ENCODE measurements at regions not wholly inside any gene's neighbourhood (a gene's known extent, or its start where the extent isn't known, plus 50 kb on each side); places are given as distances from the start of the nearest gene placed in this dataset.

GRCh38 chr7:33769930-33770329 lies 135.4 kb upstream of the BMPER start:
- TF ChIP-seq JUN (IDR thresholded peaks at IDR 0.05; ENCODE audit: borderline replicate concordance, low read depth, low read length): no peak
- no peak for TF ChIP-seq JUN (CRISPR knock-in tag; IDR thresholded peaks at IDR 0.05; ENCODE audit: borderline replicate concordance)
- TF ChIP-seq CTCF (IDR thresholded peaks at IDR 0.05 in 2 of 3, conservative IDR thresholded peaks at IDR 0.05 in 1 of 3; ENCODE audit: insufficient read depth in 2 of 3, low read depth in 1 of 3, low read length in 3 of 3): no peak
- TF ChIP-seq, protein P1, sequence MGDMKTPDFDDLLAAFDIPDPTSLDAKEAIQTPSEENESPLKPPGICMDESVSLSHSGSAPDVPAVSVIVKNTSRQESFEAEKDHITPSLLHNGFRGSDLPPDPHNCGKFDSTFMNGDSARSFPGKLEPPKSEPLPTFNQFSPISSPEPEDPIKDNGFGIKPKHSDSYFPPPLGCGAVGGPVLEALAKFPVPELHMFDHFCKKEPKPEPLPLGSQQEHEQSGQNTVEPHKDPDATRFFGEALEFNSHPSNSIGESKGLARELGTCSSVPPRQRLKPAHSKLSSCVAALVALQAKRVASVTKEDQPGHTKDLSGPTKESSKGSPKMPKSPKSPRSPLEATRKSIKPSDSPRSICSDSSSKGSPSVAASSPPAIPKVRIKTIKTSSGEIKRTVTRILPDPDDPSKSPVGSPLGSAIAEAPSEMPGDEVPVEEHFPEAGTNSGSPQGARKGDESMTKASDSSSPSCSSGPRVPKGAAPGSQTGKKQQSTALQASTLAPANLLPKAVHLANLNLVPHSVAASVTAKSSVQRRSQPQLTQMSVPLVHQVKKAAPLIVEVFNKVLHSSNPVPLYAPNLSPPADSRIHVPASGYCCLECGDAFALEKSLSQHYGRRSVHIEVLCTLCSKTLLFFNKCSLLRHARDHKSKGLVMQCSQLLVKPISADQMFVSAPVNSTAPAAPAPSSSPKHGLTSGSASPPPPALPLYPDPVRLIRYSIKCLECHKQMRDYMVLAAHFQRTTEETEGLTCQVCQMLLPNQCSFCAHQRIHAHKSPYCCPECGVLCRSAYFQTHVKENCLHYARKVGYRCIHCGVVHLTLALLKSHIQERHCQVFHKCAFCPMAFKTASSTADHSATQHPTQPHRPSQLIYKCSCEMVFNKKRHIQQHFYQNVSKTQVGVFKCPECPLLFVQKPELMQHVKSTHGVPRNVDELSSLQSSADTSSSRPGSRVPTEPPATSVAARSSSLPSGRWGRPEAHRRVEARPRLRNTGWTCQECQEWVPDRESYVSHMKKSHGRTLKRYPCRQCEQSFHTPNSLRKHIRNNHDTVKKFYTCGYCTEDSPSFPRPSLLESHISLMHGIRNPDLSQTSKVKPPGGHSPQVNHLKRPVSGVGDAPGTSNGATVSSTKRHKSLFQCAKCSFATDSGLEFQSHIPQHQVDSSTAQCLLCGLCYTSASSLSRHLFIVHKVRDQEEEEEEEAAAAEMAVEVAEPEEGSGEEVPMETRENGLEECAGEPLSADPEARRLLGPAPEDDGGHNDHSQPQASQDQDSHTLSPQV (IDR thresholded peaks at IDR 0.05): no peak
